ENCODE measurements at regions not wholly inside any gene's neighbourhood (a gene's known extent, or its start where the extent isn't known, plus 50 kb on each side); places are given as distances from the start of the nearest gene placed in this dataset.
A peak's percentile ranks its signal among the peaks of the same experiment; 100 is the strongest.

DNA sequence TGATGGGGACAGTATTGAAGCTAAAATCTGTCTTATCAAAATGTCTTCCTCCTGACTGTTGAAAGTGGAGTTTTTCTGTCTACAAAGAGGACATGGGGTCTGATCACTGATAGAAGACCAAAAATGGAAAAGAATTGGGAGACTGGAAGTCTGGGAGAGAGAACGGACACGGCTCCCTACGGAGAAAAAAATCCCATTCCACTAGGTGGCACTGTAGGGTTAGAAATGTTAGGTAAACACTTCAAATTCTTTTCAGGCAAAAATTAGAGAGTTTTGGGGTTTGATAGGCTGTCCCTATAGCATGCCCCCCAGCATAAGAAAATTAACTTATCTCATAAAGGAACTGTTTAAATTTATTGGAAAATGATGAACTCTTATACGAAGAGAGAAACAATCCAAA is 200.5 kb downstream of the FAM133A start:
- TF ChIP-seq, protein P1, sequence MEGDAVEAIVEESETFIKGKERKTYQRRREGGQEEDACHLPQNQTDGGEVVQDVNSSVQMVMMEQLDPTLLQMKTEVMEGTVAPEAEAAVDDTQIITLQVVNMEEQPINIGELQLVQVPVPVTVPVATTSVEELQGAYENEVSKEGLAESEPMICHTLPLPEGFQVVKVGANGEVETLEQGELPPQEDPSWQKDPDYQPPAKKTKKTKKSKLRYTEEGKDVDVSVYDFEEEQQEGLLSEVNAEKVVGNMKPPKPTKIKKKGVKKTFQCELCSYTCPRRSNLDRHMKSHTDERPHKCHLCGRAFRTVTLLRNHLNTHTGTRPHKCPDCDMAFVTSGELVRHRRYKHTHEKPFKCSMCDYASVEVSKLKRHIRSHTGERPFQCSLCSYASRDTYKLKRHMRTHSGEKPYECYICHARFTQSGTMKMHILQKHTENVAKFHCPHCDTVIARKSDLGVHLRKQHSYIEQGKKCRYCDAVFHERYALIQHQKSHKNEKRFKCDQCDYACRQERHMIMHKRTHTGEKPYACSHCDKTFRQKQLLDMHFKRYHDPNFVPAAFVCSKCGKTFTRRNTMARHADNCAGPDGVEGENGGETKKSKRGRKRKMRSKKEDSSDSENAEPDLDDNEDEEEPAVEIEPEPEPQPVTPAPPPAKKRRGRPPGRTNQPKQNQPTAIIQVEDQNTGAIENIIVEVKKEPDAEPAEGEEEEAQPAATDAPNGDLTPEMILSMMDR (conservative IDR thresholded peaks at IDR 0.05; ENCODE audit: low read length): peak; percentile 58
- TF ChIP-seq EZH2phosphoT487 (IDR thresholded peaks at IDR 0.05; ENCODE audit: borderline replicate concordance): no peak
